ENCODE measurements at regions not wholly inside any gene's neighbourhood (a gene's known extent, or its start where the extent isn't known, plus 50 kb on each side); places are given as distances from the start of the nearest gene placed in this dataset.
A peak's percentile ranks its signal among the peaks of the same experiment; 100 is the strongest.

- TF ChIP-seq EZH2 (IDR thresholded peaks at IDR 0.05; ENCODE audit: low read length, missing control alignments) (no peak), CTCF (conservative IDR thresholded peaks at IDR 0.05 in 1 of 2, IDR thresholded peaks at IDR 0.05 in 1 of 2; ENCODE audit: low read depth in 1 of 2, low read length in 2 of 2) (peak; percentile 75 to 78)
- Histone ChIP-seq H3K4me3 (replicated peaks in 1 of 4; ENCODE audit: control extremely low read depth in 1 of 4, insufficient read depth in 1 of 4, low read depth in 3 of 4, low read length in 4 of 4) (peak overlapping the region in 1 of 4 experiments; percentile 55), H4K20me1 (ENCODE audit: control insufficient read depth, extremely low read depth, insufficient read depth, low read length) (no peaks in the 10 kb centered on the region), H3K4me2 (ENCODE audit: extremely low read depth, insufficient read depth, low read length) (no peak overlapping the region), H3K9ac (ENCODE audit: insufficient read depth, low read length) (no peak overlapping the region), H3K4me1 (ENCODE audit: control insufficient read depth, extremely low read depth, insufficient read depth, low read length) (no peaks in the 10 kb centered on the region), H3K9me3 (ENCODE audit: control insufficient read depth, insufficient read depth, low read depth, low read length) (no peaks in the 10 kb centered on the region), H3K27me3 (ENCODE audit: control insufficient read depth, insufficient read depth, low read length) (no peaks in the 10 kb centered on the region), H3K79me2 (ENCODE audit: control insufficient read depth, insufficient read depth, low read length) (no peaks in the 10 kb centered on the region), H3K27ac (ENCODE audit: insufficient read depth, low read length) (no peak overlapping the region), H2AFZ (ENCODE audit: low read length) (no peak overlapping the region), H3K36me3 (ENCODE audit: control insufficient read depth, insufficient read depth, low read length) (no peaks in the 10 kb centered on the region)
- DNase-seq (ENCODE audit: low read depth in 2 of 2), result peak; percentile 71 to 80
These were observed 55.8 kb upstream of the CDCA7L start for GRCh38 chr7:22001345-22002004.

GRCh38 chr7:21999896-22000295 is 54.2 kb upstream of the CDCA7L start:
- Histone ChIP-seq H4K20me1 (ENCODE audit: control insufficient read depth, extremely low read depth, insufficient read depth, low read length) (no peaks in the 10 kb centered on the region), H3K4me2 (ENCODE audit: extremely low read depth, insufficient read depth, low read length) (no peak overlapping the region), H3K4me3 (replicated peaks in 1 of 4; ENCODE audit: control extremely low read depth in 1 of 4, insufficient read depth in 1 of 4, low read depth in 3 of 4, low read length in 4 of 4) (no peak overlapping the region), H3K9ac (ENCODE audit: insufficient read depth, low read length) (no peak overlapping the region), H3K4me1 (ENCODE audit: control insufficient read depth, extremely low read depth, insufficient read depth, low read length) (no peaks in the 10 kb centered on the region), H3K36me3 (ENCODE audit: control insufficient read depth, insufficient read depth, low read length) (no peaks in the 10 kb centered on the region), H3K27me3 (ENCODE audit: control insufficient read depth, insufficient read depth, low read length) (no peaks in the 10 kb centered on the region), H2AFZ (ENCODE audit: low read length) (no peak overlapping the region), H3K9me3 (ENCODE audit: control insufficient read depth, insufficient read depth, low read depth, low read length) (no peaks in the 10 kb centered on the region), H3K27ac (ENCODE audit: insufficient read depth, low read length) (no peak overlapping the region), H3K79me2 (ENCODE audit: control insufficient read depth, insufficient read depth, low read length) (no peaks in the 10 kb centered on the region)
- TF ChIP-seq CTCF (conservative IDR thresholded peaks at IDR 0.05 in 1 of 2, IDR thresholded peaks at IDR 0.05 in 1 of 2; ENCODE audit: low read depth in 1 of 2, low read length in 2 of 2) (no peak), EZH2 (IDR thresholded peaks at IDR 0.05; ENCODE audit: low read length, missing control alignments) (no peak)
- DNase-seq (ENCODE audit: low read depth in 2 of 2), result peak; percentile 5 to 8

- Histone ChIP-seq H2AFZ (ENCODE audit: low read length) (no peak overlapping the region), H4K20me1 (ENCODE audit: control insufficient read depth, extremely low read depth, insufficient read depth, low read length) (no peaks in the 10 kb centered on the region)
- peak; percentile 2 to 6 for DNase-seq (ENCODE audit: low read depth in 2 of 2)
These were observed 50.9 kb upstream of the CDCA7L start for GRCh38 chr7:21996641-21997040.

More at GRCh38 chr7:21996641-21997040, 50.9 kb upstream of the CDCA7L start:
- Histone ChIP-seq H3K9ac (ENCODE audit: insufficient read depth, low read length) (no peak overlapping the region), H3K36me3 (ENCODE audit: control insufficient read depth, insufficient read depth, low read length) (no peaks in the 10 kb centered on the region), H3K27me3 (ENCODE audit: control insufficient read depth, insufficient read depth, low read length) (no peaks in the 10 kb centered on the region), H3K4me3 (replicated peaks in 1 of 4; ENCODE audit: control extremely low read depth in 1 of 4, insufficient read depth in 1 of 4, low read depth in 3 of 4, low read length in 4 of 4) (no peak overlapping the region), H3K4me1 (ENCODE audit: control insufficient read depth, extremely low read depth, insufficient read depth, low read length) (no peaks in the 10 kb centered on the region), H3K79me2 (ENCODE audit: control insufficient read depth, insufficient read depth, low read length) (no peaks in the 10 kb centered on the region), H3K9me3 (ENCODE audit: control insufficient read depth, insufficient read depth, low read depth, low read length) (no peaks in the 10 kb centered on the region), H3K27ac (ENCODE audit: insufficient read depth, low read length) (no peak overlapping the region), H3K4me2 (ENCODE audit: extremely low read depth, insufficient read depth, low read length) (no peak overlapping the region)
- no peak for TF ChIP-seq CTCF (conservative IDR thresholded peaks at IDR 0.05 in 1 of 2, IDR thresholded peaks at IDR 0.05 in 1 of 2; ENCODE audit: low read depth in 1 of 2, low read length in 2 of 2)
- TF ChIP-seq EZH2 (IDR thresholded peaks at IDR 0.05; ENCODE audit: low read length, missing control alignments), result no peak

Data from fibroblast of lung (primary cell).